B cell (primary cell): ENCODE measurements at regions not wholly inside any gene's neighbourhood (a gene's known extent, or its start where the extent isn't known, plus 50 kb on each side); places are given as distances from the start of the nearest gene placed in this dataset.

ENCODE experiments used
- ATAC-seq: fragments of 200-7000 bp; cut with Tn5 transposase; one replicate; pipeline ENCODE4 v1.10.0; 2021; ENCODE audit warnings: low read depth, mild to moderate bottlenecking, moderate number of reproducible peaks, moderate library complexity
- CTCF ChIA-PET: fragments of 350-600 bp; sonication (Branson Sonifier 250); formaldehyde crosslinking; loops from one replicate; lab custom pipeline; 2021; ENCODE audit warnings: antibody characterized with exemption, inconsistent platforms; lab: Charles Lee
- POLR2A ChIA-PET: fragments of 350-600 bp; sonication (Branson Sonifier 250); formaldehyde crosslinking; loops from one replicate; lab custom pipeline; 2021; ENCODE audit warnings: antibody characterized with exemption; lab: Charles Lee
- DNase-seq: peaks from one replicate; pipeline ENCODE4 v3.0.0; 2013
- H2AFZ ChIP-seq: 2 replicates; pipeline ENCODE4 v1.6.1; 2012; ENCODE audit warnings: mild to moderate bottlenecking, low read depth, low read length; ENCODE audit not compliant: insufficient read depth, poor library complexity, severe bottlenecking
- H3K27ac ChIP-seq, 2 donors: 1 replicate in 1 of 2; 2 replicates in 1 of 2; pipeline ENCODE4 v1.5.1; 2012 to 2013; ENCODE audit warnings: low read length in 2 of 2, mild to moderate bottlenecking in 2 of 2, moderate library complexity in 1 of 2
- H3K27me3 ChIP-seq, 4 experiments: fragments of 200-600 bp in 1 of 4; sonication (generic) in 1 of 4; replicated peaks in 1 of 4; 1 replicate in 2 of 4; 2 replicates in 2 of 4; pipeline versions ENCODE4 v1.6.1 to v1.7.0; 2013 to 2016; ENCODE audit warnings: low read length in 3 of 4, mild to moderate bottlenecking in 2 of 4, mixed read lengths in 1 of 4, moderate library complexity in 1 of 4; ENCODE audit not compliant: insufficient read depth in 4 of 4, control insufficient read depth in 3 of 4; ENCODE audit errors: control extremely low read depth in 1 of 4
- H3K36me3 ChIP-seq, 2 experiments: replicated peaks in 1 of 2; 1 replicate in 1 of 2; 2 replicates in 1 of 2; pipeline versions ENCODE4 v1.6.1 to v1.7.1; 2013; ENCODE audit warnings: low read length in 1 of 2; ENCODE audit not compliant: insufficient read depth in 2 of 2, control insufficient read depth in 1 of 2; ENCODE audit errors: control extremely low read depth in 1 of 2, extremely low read depth in 1 of 2
- H3K4me1 ChIP-seq, 2 donors: fragments of 200-600 bp in 1 of 2; sonication (generic) in 1 of 2; 1 replicate in 1 of 2; 2 replicates in 1 of 2; pipeline versions ENCODE4 v1.5.1 to v1.6.1; 2013 to 2017; ENCODE audit warnings: low read length in 2 of 2; ENCODE audit not compliant: control insufficient read depth in 2 of 2, insufficient read depth in 2 of 2
- H3K4me2 ChIP-seq: replicated peaks from 2 replicates; pipeline ENCODE3; 2012; ENCODE audit warnings: mild to moderate bottlenecking, low read depth, low read length; ENCODE audit not compliant: poor library complexity, severe bottlenecking
- H3K4me3 ChIP-seq, 5 experiments: fragments of 200-600 bp in 1 of 5; sonication (generic) in 1 of 5; 1 replicate in 3 of 5; 2 replicates in 2 of 5; pipeline versions ENCODE4 v1.5.1 to v1.7.0; 2011 to 2016; ENCODE audit warnings: low read length in 4 of 5, mild to moderate bottlenecking in 4 of 5, low read depth in 2 of 5, control low read depth in 1 of 5, moderate library complexity in 1 of 5; ENCODE audit not compliant: insufficient read depth in 1 of 5; ENCODE audit errors: control extremely low read depth in 1 of 5, extremely low read depth in 1 of 5
- H3K79me2 ChIP-seq: fragments of 200-600 bp; sonication (generic); one replicate; pipeline ENCODE4 v1.6.0; 2016; ENCODE audit warnings: low read length; ENCODE audit not compliant: control insufficient read depth, insufficient read depth
- H3K9ac ChIP-seq: fragments of 200-600 bp; sonication (generic); 2 replicates; pipeline ENCODE4 v1.6.1; 2017; ENCODE audit warnings: mild to moderate bottlenecking, low read length, moderate library complexity
- H3K9me3 ChIP-seq, 3 donors: one replicate each; pipeline versions ENCODE4 v1.6.1 to v1.7.1; 2013; ENCODE audit warnings: low read length in 2 of 3; ENCODE audit not compliant: control insufficient read depth in 2 of 3, insufficient read depth in 1 of 3; ENCODE audit errors: control extremely low read depth in 1 of 3
- H4K20me1 ChIP-seq: 2 replicates; pipeline ENCODE4 v1.6.0; 2012; ENCODE audit warnings: mild to moderate bottlenecking, low read length; ENCODE audit not compliant: insufficient read depth, control insufficient read depth, poor library complexity, severe bottlenecking
- H3K27ac Mint-ChIP-seq: one replicate; pipeline ENCODE4 v1.8.0; 2021; ENCODE audit warnings: mixed read lengths
- H3K27me3 Mint-ChIP-seq: one replicate; pipeline ENCODE4 v1.8.0; 2021; ENCODE audit warnings: mixed read lengths
- H3K4me1 Mint-ChIP-seq: one replicate; pipeline ENCODE4 v1.8.0; 2021; ENCODE audit warnings: mixed read lengths
- H3K4me3 Mint-ChIP-seq: one replicate; pipeline ENCODE4 v1.8.0; 2021; ENCODE audit warnings: mixed read lengths
- H3K9me3 Mint-ChIP-seq: one replicate; pipeline ENCODE4 v1.8.0; 2022; ENCODE audit warnings: mixed read lengths; ENCODE audit not compliant: insufficient read depth
- EZH2 ChIP-seq: IDR thresholded peaks from 2 replicates; pipeline ENCODE4 v1.6.1; 2012; ENCODE audit warnings: borderline replicate concordance, low read depth, mild to moderate bottlenecking, moderate library complexity, low read length; ENCODE audit not compliant: insufficient read depth, poor library complexity, severe bottlenecking
- WGBS: methylation state at CpG from one replicate; pipeline ENCODE4 v1.1.5; 2013; ENCODE audit warnings: missing lambda C conversion rate; ENCODE audit not compliant: insufficient coverage; 5-methylcytosine and 5-hydroxymethylcytosine counted together
- intact Hi-C: fragments of 100-400 bp; cut with micrococcal nuclease; formaldehyde crosslinking; loops from one replicate; pipeline ENCODE4 v1.10.0; 2022
- TF ChIP-seq, protein P1 (sequence below): fragments of 200-600 bp; IDR thresholded peaks from one replicate; pipeline ENCODE4 v1.8.0; 2022; ENCODE audit warnings: antibody characterized with exemption, mild to moderate bottlenecking

DNA sequence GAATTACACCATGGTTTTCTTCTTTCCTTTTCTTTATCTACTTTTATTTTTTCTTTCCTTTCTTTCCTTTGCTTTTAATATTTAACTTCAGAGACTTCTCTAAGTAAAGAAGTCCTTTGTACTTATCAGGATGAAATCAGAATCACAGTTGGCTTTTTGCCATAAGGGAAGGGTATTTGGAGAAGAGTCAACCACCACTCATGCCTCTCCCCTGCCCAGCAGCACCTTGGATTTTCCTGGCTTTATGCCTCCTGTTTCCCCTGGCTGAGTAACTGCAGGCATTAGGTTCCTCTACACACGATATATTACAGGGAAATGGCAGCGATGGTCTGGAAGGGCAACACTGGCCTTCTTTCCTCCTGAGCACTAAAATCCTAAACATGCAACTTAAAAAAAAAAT is 266.4 kb upstream of the CAND1 start:
- DNase-seq: no peak
- no peaks in the 10 kb centered on the region for H3K9me3 ChIP-seq
- H3K4me1 ChIP-seq: no peaks in the 10 kb centered on the region
- no peak for TF ChIP-seq EZH2
- TF ChIP-seq, protein P1, sequence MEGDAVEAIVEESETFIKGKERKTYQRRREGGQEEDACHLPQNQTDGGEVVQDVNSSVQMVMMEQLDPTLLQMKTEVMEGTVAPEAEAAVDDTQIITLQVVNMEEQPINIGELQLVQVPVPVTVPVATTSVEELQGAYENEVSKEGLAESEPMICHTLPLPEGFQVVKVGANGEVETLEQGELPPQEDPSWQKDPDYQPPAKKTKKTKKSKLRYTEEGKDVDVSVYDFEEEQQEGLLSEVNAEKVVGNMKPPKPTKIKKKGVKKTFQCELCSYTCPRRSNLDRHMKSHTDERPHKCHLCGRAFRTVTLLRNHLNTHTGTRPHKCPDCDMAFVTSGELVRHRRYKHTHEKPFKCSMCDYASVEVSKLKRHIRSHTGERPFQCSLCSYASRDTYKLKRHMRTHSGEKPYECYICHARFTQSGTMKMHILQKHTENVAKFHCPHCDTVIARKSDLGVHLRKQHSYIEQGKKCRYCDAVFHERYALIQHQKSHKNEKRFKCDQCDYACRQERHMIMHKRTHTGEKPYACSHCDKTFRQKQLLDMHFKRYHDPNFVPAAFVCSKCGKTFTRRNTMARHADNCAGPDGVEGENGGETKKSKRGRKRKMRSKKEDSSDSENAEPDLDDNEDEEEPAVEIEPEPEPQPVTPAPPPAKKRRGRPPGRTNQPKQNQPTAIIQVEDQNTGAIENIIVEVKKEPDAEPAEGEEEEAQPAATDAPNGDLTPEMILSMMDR: no peak
- H3K27me3 ChIP-seq: peaks cover 0 to 3% (median 0%) of the 10 kb centered on the region in 4 experiments
- H3K4me2 ChIP-seq: no peak overlapping the region
- Mint-ChIP-seq H3K27ac (no peak overlapping the region), H3K4me3 (no peak overlapping the region), H3K27me3 (peaks cover 10% of the 10 kb centered on the region), H3K9me3 (no peaks in the 10 kb centered on the region), H3K4me1 (no peaks in the 10 kb centered on the region)
- WGBS: 100% methylated on average over 1 of the region's 2 CpGs
- intact Hi-C loops: no loop called here
- H2AFZ ChIP-seq: no peak overlapping the region
- ChIA-PET CTCF (no interaction called here), POLR2A (no interaction called here)
- no peak for ATAC-seq
- H3K9ac ChIP-seq: no peak overlapping the region
- no peaks in the 10 kb centered on the region for H4K20me1 ChIP-seq
- no peaks in the 10 kb centered on the region for H3K79me2 ChIP-seq
- no peaks in the 10 kb centered on the region for H3K36me3 ChIP-seq
- no peak overlapping the region for H3K27ac ChIP-seq
- H3K4me3 ChIP-seq: no peak overlapping the region

DNA sequence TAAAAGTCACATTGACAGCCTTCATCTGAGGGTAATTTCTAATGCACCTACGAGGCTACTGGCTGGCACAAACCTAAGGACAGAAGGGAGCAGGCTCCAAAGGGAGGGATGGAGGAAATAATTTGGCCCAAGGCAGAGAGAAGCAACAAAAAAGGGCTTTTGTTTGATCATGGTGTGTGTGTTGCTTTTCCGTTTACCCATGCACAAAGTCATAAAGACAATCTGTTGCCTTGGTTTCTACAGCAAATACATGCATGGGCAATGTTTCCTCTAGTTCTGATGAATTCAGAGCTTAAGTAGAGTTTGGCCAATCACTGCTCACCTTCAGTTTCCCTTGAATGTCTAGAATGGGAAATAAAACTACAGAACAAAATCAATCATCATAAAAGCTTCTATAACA is 262.5 kb upstream of the CAND1 start:
- DNase-seq (no peak), ATAC-seq (no peak)
- POLR2A ChIA-PET: no interaction called here
- Histone ChIP-seq H3K4me3 (no peak overlapping the region), H3K79me2 (no peaks in the 10 kb centered on the region), H3K36me3 (no peaks in the 10 kb centered on the region), H3K4me1 (no peaks in the 10 kb centered on the region), H3K27ac (no peak overlapping the region), H3K9me3 (no peaks in the 10 kb centered on the region), H4K20me1 (no peaks in the 10 kb centered on the region), H3K27me3 (peaks cover 0 to 3% (median 0%) of the 10 kb centered on the region in 4 experiments), H3K9ac (no peak overlapping the region), H2AFZ (no peak overlapping the region), H3K4me2 (no peak overlapping the region)
- intact Hi-C loops: no loop called here
- Mint-ChIP-seq H3K27ac (no peak overlapping the region), H3K27me3 (peaks cover 9% of the 10 kb centered on the region), H3K4me1 (no peaks in the 10 kb centered on the region), H3K4me3 (no peak overlapping the region), H3K9me3 (no peaks in the 10 kb centered on the region)
- WGBS: 100% methylated on average over 1 of the region's 2 CpGs
- CTCF ChIA-PET: no interaction called here
- TF ChIP-seq EZH2: no peak
- TF ChIP-seq, protein P1: no peak
